Dedifferentiated amniotic fluid mesenchymal stem cell (primary cell): ENCODE measurements at regions not wholly inside any gene's neighbourhood (a gene's known extent, or its start where the extent isn't known, plus 50 kb on each side); places are given as distances from the start of the nearest gene placed in this dataset.

Experiments
- DNase-seq: peaks from one replicate; pipeline ENCODE4 v3.0.0-alpha.2; 2016; ENCODE audit errors: extremely low spot score

DNA sequence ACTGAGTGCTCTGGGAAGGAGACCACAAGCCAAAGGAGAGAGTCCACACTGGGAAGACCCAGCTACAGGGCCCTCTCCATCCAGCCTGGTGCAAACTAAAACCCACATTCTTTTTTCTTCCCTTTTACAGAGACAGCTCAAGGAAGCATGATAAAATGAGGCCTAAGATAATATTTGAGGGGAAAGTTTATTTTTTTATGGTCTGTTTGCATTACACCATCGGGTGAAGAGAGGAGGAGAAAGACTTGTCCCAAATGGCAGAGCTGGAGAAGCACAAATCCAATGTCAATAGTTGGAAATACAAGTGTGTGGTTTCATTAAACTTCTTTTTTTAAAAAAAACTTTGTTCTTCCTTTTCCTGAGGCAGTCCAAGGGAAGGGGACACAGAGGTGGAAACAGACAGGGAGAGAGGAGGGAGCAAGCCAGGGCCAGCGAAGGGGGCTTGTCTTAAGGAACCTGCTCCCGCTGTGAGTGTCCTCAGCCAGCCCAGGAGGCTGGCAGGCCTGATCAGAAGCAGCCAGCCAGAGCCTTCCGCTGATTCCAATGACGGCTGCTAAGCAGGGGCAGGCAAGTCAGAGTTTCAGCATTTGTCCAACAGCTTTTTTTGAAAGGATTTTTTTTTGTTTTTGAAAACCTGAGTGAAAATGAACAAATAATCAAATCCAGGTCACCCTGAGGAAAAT is 203.8 kb upstream of the SIX2 start:
- no peak for DNase-seq

DNA sequence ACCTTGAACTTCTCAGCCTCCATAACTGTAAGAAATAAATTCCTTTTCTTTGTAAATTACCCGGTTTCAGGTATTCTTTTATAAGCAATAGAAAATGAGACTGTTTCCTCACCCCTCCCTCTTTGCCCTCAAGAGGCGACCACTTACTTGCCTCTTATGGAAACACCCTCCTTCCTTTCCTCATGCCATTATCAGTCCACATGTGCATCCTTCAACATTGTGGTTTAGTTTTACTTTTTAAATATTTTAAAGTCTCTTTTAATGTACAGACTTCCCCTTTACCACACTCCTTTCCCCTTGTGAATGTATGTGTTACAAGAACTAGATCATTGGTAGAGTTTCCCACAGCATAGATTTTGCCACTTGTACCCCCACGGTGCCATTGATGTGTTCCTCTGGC is 202.4 kb upstream of the SIX2 start:
- no peak for DNase-seq

DNA sequence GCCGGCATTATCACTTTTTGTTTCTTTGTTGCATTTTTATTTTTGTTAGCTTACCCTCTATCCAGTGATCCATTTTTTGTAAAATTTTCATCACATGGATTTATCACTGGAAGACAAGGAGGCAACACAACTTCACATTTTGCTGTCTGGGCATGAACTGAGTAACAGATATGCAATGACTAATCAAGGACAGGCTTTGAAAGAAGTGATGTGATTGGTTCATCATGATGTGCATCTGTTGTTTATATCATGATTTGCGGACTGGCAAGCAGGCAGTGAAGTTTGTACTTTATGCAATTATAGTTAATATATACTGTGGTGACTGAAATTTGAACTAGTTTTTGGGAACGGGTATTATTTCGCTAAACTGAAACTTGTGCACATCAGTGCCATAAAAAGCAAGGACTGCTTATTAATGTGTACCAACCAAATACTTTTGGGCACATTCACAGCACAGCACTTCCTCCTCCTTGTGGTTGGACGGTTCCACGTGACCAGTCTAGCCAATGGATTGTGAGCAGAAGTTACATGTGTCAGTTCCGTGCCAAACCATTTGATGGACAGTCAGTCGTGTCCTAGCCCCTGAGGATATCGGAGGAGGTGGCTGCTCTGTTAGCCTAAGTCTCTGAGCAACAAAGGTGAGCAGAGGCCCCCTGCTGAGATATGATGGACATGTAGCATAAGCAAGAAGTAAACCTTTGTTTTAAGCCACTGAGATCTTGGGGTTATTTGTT is 201.4 kb upstream of the SIX2 start:
- DNase-seq, result no peak

DNA sequence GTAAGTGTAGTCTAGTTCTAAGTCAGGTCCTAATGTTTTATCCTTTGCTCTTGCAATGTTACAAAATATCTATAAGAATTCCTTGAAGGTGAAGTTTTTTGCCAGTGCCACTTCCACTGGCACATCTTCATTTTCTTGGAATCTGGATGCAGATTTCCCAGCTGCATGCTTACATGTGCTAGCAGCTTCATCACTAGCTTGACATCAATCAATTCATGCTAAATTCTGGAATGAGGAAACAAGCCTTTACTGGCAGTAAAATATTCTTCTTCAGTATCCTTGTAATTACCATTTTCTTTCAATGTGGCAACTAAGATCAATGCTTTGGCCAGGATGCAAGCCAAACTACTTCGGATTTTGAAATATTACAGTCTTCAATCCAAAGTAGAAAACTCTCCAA is 200.6 kb upstream of the SIX2 start:
- no peak for DNase-seq

DNA sequence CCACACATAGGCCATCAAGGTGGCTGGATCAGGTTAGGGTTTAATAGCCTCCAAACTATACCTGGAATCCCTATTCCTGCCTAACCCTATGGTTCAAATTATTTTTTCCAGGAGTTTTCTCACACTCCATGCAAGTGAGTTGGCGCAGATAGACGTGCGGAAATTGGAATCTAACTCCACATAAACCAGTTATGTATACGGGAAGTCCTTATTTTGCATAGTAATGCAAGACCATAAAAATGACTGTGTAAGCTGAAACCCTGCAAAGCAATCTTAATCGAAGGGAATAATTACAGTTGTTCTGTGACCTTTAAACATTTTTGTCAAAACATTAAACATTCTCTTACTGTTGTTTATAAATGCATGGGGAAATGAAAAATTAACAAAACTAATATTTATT is 200.1 kb upstream of the SIX2 start:
- no peak for DNase-seq

DNA sequence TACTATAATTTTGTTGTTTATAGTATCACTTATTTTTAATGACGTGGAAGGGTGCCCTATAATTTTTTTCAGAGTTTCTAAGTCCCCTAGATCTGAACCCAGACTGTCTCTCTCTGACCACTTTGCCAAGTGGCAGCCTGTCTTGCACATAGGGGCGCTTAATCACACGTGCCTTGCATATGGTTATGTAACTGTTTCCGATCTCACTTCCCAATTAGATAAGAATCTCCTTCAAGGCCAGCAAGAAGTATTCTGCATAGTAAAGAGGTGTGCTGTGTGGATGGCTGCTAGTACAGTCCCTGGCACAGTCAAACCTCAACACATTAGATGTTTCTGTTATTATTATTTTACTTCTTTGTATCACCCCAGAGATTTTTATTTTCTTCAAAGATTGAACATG is 197.8 kb upstream of the SIX2 start:
- no peak for DNase-seq

DNA sequence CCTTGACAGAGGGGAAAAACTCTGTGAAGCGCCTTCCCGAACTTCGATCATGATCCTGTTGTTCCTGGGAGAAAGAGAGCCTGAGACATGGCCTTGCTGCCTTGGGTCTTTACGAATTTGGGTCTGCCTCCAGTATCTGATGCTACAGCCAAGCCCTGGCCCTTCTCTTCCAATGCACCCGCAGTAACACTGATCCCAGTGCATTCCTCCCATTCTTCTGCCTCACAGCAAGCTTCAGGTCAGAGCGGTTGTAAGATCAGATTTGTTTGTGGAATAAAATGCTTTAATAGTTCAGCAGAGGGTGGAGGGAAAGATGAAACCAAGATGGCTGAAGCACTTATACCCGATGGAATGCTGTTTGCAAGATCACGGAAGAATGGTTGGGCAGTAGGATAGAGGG is 196.7 kb upstream of the SIX2 start:
- no peak for DNase-seq

DNA sequence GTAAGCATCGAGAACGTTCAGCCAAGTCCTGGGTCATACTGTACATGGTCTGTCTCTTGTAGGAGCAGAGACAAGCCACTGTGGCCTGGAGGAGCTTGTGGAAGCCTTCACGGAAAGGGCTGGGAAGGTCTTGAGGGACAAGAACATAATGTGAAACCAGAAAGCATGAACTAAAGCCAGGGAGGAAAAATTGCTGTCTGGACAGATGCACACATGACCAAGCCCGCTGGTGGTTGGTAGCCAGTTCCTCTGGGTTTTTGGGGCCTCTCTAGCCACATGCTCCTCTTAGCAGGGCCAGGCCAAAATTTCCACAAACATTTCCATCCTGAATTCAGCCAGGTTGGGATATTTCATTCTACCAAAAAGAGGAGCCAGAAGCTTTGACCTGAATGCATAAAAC is 196.2 kb upstream of the SIX2 start:
- no peak for DNase-seq

DNA sequence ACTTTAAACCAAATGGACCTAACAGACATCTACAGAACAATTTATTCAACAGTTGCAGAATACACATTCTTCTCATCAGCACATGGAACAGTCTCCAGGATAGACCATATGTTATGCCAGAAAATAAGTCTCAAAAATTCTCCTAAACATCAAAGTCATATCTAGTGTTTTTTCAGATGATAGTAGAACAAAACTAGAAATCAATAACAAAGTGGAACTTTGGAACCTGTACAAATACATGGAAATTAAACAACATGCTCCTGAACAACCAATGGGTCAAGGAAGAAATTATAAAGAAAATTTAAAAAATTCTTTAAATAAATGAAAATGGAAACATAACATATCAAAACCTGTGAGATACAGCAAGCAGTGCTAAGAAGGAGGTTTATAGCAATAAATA is 194.1 kb upstream of the SIX2 start:
- no peak for DNase-seq

DNA sequence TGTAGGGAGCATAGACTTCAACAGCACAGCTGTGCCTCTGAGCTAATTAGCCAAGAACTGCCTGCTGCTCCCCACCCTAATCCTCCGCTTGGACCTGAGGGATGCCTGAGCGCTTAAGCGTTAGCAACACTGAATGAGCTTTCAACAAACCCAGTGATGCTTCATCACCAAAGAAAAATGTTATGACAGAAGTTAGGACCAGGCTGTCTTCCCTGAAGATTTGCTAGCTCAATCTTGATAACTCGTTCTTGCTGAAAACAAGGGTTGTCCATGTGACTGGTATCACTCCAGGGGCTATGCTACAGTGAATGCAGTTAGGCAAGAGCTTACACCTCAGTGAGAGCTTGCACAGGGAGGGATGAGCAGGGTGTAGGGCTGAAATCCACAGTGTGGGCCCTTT is 190.7 kb upstream of the SIX2 start:
- DNase-seq, result no peak

DNA sequence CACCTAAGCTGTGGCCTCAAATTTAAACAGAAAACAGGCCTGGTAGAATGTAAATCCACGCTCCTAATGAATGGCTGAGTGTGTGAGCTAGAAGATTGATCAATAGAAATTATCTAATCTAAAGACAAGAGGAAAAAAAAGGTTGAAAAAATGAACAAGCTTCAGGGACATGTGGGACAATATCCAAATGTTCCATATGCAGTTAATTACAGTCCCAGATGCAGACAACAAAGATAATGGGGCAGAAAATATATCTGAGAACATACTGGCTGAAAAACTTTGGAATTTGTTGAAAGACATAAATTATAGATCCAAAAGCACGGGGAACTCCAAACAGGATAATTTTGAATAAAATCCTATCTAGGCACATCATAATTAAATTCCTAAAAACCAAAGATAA is 186.7 kb upstream of the SIX2 start:
- no peak for DNase-seq

DNA sequence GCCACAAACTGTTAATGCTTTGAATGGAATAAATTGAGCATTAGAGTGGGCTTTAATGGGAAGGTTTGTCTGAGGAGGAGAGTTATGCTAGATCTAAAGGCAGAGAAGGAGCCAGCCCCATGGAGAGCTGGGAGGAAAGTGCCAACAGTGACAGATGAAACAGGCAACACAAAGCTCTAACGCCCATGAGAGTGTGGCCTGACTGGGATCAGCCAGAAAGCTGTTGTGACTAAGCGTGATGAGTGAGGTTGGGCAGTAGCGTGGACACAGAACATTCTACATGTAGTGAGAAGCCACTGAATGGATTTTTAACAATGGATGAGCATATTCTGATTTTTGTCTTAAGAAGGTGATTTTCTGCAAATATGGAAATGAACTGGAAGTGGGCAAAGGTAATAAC is 185.3 kb upstream of the SIX2 start:
- no peak for DNase-seq

DNA sequence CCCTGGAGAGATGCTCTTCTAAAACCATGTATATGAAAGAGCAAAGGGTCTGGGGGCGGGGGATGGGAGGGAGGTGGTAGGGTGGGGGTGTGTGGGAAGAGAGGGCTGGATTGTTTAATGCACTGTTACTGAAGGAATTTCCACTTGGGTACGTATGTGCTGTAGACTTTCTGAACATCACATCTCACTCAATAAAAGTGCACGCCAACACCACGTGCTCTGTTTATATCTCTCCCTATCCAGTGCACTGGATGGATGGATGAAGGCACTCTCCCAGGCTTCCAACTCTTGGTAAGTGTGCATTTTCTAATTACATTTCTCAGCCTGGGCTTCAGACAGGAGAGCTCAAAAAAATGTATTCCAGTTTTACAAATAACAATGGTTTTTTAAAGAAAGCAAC is 184.3 kb upstream of the SIX2 start:
- no peak for DNase-seq

DNA sequence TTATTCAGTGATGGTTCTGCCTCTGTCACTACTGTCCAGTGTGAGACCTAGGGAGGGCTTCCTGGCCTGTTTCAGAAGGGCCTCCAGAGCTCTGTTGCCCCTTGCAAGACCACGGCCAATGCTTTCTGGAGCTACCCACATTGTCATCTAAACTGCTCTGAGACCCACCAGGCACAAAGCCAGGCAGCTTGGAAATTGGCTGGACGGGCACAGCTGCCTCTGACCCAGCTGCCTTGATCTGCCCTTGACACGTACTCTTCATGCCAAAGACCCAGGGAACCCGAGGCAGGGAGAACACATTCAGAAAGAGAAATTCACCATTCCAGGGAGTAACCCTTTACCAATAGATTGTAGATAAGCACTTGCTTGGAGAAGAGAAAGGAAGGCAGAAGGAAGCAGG is 183.7 kb upstream of the SIX2 start:
- DNase-seq, result no peak

DNA sequence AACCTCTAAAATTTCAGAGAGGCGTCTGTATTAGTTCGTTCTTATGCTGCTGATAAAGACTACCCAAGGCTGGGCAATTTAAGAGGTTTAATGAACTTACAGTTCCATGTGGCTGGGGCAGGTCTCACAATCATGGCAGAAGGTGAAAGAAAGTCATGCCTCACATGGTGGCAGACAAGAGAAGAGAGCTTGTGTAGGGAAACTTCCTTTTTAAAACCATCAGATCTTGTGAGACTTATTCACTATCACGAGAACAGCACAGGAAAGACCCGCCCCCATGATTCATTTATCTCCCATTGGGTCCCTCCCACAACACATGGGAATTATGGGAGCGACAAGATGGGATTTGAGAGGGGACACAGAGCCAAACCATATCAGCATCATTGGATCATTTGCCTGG is 183.2 kb upstream of the SIX2 start:
- no peak for DNase-seq

DNA sequence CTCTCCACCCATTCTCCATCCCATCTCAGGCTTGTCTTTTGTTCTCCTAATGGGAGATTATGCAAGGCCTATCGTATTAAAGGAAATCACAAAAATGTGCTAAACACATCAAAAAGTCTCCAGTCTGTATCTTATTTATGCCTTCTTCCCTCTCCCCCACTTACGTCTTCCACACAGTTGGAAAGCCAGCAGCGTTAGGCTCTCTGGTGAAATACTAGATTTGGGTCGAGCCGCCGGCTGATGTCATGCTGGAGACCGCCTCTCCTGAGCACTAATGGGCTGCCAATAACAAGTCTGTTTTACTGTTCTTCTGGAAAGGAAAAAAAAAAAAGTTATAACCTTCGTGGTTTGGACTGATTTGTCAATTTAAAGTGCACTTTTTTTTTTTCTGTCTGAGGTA is 182.7 kb upstream of the SIX2 start:
- DNase-seq, result no peak

DNA sequence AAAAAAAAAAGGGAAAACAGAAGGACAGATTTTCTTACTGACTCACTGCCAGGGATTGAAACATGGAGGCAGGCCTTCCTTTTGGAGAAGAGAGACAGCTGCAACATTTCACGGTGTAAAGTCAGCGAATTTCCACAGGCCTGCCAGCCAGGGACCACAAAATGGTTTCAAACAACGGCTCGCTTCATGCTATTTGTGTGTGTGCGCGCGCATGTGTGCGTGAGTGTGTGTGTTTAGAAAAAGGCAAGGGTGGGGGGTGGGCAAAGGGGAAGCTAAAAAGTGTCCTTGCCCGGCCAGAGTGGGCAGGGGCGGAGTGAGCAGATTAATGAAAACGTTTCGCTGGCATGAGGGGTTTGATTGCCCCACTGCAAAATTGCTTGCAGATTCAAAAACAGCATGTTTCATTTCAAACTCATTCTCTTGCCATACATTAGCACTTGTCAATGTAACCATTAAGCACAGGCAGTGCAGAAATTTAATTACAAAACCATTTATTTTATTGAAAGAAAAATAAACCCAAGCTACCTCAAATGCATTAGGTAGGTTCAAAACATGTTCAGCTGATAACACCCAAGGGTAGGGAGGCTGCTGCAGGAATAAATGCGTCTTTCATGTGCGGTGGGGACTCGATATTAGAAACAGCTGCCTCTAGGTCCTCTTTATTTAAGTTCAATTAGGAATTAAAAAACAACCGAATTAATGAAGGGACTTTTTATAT is 182.1 kb upstream of the SIX2 start:
- DNase-seq, result no peak

DNA sequence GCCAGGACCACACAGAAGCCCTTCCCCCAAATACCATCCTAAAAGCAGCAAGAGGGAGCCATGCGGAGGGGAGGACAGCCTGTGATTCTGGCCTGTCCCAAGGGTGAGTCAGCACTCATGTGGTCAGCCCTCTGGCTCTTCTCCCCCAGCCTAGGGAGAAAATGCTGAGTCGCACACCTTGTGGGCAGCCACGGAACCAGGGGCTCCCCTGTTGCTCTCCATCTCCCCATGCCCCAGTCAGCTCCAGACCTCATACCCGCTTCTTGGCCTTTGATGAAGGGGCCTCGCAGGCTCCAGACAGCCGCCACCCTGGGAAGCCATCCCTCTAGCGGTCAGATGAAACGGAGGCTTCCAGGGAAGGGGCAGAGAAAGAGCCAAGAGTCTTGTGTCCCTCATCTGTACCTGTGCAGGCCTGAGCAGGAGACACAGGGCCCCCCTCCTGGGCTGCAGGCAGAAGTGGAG is 181.3 kb upstream of the SIX2 start:
- no peak for DNase-seq

DNA sequence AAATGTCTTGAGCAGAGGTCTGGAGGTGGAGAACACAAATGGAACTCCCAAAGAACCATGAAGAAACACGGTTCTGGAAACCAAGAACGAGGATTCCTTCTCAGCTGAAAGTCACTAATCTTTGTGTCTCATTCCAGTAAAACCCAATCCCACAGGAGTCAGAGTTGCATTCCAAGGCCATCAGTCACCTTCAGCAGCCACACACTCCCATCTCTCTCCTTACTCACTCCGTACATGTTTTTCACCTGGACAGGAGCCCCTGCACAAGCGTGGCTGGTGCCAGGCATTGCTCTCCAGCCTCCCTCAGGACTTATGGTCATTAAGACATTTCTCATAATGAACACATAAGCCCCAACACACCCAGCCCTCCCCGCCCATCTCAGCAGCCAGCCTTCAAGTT is 175.4 kb upstream of the SIX2 start:
- no peak for DNase-seq

DNA sequence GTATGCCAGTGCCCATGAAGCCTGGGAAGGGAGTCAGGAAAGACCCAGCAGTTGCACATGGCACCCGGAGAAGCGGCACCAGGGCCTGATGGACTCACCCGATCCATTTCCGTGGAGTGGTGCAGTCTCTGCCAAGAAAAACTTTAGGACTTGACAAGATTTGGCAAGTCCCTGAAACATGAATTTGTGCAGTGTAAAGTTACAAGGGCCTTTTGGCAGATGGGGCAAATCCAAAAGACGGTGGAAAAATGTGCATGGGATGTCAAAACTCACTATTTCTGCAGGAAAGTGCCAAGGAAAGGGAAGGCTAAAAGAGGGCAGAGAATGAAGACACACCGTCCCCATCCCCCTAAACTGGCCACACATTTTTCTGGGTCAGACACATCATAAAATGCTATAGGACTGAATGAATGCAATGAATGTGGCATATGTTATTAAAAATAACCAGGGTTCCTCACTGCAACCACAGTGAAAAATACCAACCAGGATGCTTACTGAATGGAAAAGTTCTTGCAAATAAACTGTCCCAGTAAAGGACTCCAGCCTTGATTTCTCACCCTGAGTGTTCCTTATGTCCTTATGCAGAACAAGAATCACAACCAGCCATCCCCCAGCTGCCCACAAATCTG is 173.5 kb upstream of the SIX2 start:
- DNase-seq, result peak; percentile 59

DNA sequence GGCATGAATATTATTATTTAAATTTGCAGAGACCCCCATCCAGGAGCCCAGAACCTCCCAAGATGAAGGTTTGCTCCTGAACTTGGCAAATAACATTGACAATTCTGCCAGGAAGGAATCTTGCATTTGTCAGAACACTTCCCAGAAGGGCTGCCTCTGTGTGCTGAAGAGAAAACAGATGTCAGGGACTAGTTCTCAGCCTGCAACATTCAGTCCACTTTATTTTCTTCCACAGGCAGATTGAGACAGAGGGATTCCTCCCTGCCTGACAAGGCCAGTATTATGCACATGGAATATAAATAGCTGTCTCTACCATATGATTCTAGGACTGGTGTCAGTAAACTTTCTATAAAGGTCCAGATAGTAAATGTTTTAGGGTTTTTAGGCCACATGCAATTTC is 171.5 kb upstream of the SIX2 start:
- DNase-seq, result no peak

DNA sequence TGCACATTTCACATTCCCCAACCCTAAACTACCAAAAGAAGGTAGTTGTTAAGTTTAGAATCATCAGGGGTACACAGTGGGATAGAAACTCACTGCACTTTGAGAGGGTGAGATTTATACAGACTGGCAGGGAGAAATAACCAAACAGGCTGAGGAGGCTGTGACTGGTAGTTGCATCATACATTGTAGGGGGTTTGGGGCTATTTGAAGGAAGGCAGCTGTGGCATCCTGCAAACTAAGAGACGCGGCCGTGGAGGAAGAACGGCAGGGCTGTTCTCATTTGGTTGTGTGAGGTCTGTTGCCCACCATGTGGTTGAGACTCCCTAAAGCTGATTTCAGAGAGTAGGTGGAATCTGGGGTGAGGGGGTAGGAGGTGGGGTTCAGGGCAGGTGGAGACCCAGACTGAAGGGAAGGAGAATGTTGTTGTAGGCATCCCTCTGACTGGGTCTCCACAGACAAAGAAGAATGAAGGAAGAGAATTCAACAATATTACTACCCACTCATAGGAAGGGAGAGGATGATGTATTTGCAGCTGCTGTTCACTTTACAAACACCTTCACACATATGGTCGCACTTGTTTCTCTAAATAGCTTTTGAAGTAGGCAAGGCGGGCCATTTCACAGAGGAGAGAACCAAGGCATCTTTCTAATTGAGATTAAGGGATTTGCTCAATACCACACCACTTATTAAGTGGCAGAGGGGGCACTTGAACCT is 170.9 kb upstream of the SIX2 start:
- DNase-seq, result peak; percentile 43
